Gastrocnemius medialis (tissue), 4 donors: ENCODE measurements at regions not wholly inside any gene's neighbourhood (a gene's known extent, or its start where the extent isn't known, plus 50 kb on each side); places are given as distances from the start of the nearest gene placed in this dataset.

Source experiments
- ATAC-seq, 2 donors: fragments of 150-250 bp; one replicate each; pipeline ENCODE4 v1.9.1; 2016
- DNase-seq, 2 donors: peaks; one replicate each; pipeline ENCODE4 v3.0.0-alpha.2; 2019
- H3K27ac ChIP-seq, 4 donors: fragments of 200-600 bp; sonication (generic); 1 replicate in 1 of 4; 2 replicates in 3 of 4; pipeline ENCODE4 v1.5.1; 2016 to 2018; ENCODE audit warnings: mild to moderate bottlenecking in 2 of 4, moderate library complexity in 1 of 4
- H3K27me3 ChIP-seq, 3 donors: fragments of 200-600 bp; sonication (generic) in 2 of 3; 1 replicate in 1 of 3; 2 replicates in 2 of 3; pipeline versions ENCODE4 v1.5.1 to v1.6.0; 2016 to 2019; ENCODE audit warnings: mild to moderate bottlenecking in 1 of 3, moderate library complexity in 1 of 3
- H3K36me3 ChIP-seq, 2 donors: fragments of 200-600 bp; sonication (generic) in 1 of 2; one replicate each; pipeline ENCODE4 v1.5.1; 2017 to 2018
- H3K4me1 ChIP-seq, 2 donors: fragments of 200-600 bp; sonication (generic) in 1 of 2; one replicate each; pipeline ENCODE4 v1.5.1; 2016 to 2017; ENCODE audit warnings: mild to moderate bottlenecking in 2 of 2
- H3K4me3 ChIP-seq, 4 donors: fragments of 200-600 bp; sonication (generic) in 3 of 4; 1 replicate in 1 of 4; 2 replicates in 3 of 4; pipeline ENCODE4 v1.5.1; 2016 to 2019; ENCODE audit warnings: mild to moderate bottlenecking in 2 of 4
- H3K9me3 ChIP-seq, 3 donors: fragments of 200-600 bp; sonication (generic) in 2 of 3; 1 replicate in 1 of 3; 2 replicates in 2 of 3; pipeline ENCODE4 v1.5.1; 2016 to 2019
- CTCF ChIP-seq, 5 experiments: fragments of 450-650 bp in 3 of 5; fragments of 200-600 bp in 2 of 5; sonication (generic) in 2 of 5; IDR thresholded peaks in 4 of 5; conservative IDR thresholded peaks in 1 of 5; 1 replicate in 4 of 5; 2 replicates in 1 of 5; pipeline ENCODE4 v1.5.1; 2016 to 2019; ENCODE audit warnings: antibody characterized with exemption in 5 of 5, mild to moderate bottlenecking in 3 of 5, moderate library complexity in 3 of 5
- POLR2A ChIP-seq, 2 donors: fragments of 450-650 bp; IDR thresholded peaks; one replicate each; pipeline ENCODE4 v1.6.1; 2017; ENCODE audit warnings: antibody characterized with exemption in 2 of 2, mild to moderate bottlenecking in 2 of 2, moderate library complexity in 2 of 2
- in situ Hi-C, 4 donors: fragments of 200-750 bp; cut with MboI; loops; one replicate each; pipeline versions ENCODE4 v1.15.0 to v1.8.0; 2017; ENCODE audit warnings: low sequenced_read_pairs in 4 of 4
- intact Hi-C: fragments of 100-400 bp; cut with DNase I; formaldehyde crosslinking; loops from one replicate; pipeline ENCODE4 v1.15.1; 2023; ENCODE audit warnings: low total_unique reads

- TF ChIP-seq POLR2A (IDR thresholded peaks at IDR 0.05) (no peak), CTCF (IDR thresholded peaks at IDR 0.05 in 4 of 5, conservative IDR thresholded peaks at IDR 0.05 in 1 of 5) (no peak)
- Histone ChIP-seq H3K4me1 (peaks cover 0 to 14% of the 10 kb centered on the region in 2 donors), H3K27me3 (no peaks in the 10 kb centered on the region), H3K36me3 (no peaks in the 10 kb centered on the region), H3K4me3 (no peak overlapping the region), H3K27ac (no peak overlapping the region), H3K9me3 (no peaks in the 10 kb centered on the region)
- no peak for DNase-seq
- intact Hi-C loops (no loop called here), in situ Hi-C loops (no loop called here)
- ATAC-seq, result no peak
Measured at GRCh38 chr6:156060013-156060412, 604.4 kb upstream of the NOX3 start.

- intact Hi-C loops, result no loop called here
- no peak for TF ChIP-seq POLR2A (IDR thresholded peaks at IDR 0.05)
- TF ChIP-seq CTCF (IDR thresholded peaks at IDR 0.05 in 4 of 5, conservative IDR thresholded peaks at IDR 0.05 in 1 of 5), result no peak
Measured at GRCh38 chr6:156058356-156058755, 602.7 kb upstream of the NOX3 start.

GRCh38 chr6:156057869-156058268 lies 602.2 kb upstream of the NOX3 start:
- intact Hi-C loops (no loop called here), in situ Hi-C loops (no loop called here)
- DNase-seq, result no peak
- no peak overlapping the region for H3K27ac ChIP-seq
- no peak for ATAC-seq
- peaks cover 0 to 14% of the 10 kb centered on the region in 2 donors for H3K4me1 ChIP-seq
- no peaks in the 10 kb centered on the region for H3K36me3 ChIP-seq
- H3K9me3 ChIP-seq, result no peaks in the 10 kb centered on the region
- H3K27me3 ChIP-seq, result no peaks in the 10 kb centered on the region
- no peak overlapping the region for H3K4me3 ChIP-seq
- no peak for TF ChIP-seq CTCF (IDR thresholded peaks at IDR 0.05 in 4 of 5, conservative IDR thresholded peaks at IDR 0.05 in 1 of 5)
- no peak for TF ChIP-seq POLR2A (IDR thresholded peaks at IDR 0.05)

More at GRCh38 chr6:156058356-156058755, 602.7 kb upstream of the NOX3 start:
- H3K4me1 ChIP-seq, result peaks cover 0 to 14% of the 10 kb centered on the region in 2 donors
- no peak overlapping the region for H3K4me3 ChIP-seq
- ATAC-seq (no peak), DNase-seq (no peak)
- no peaks in the 10 kb centered on the region for H3K27me3 ChIP-seq
- H3K27ac ChIP-seq, result no peak overlapping the region
- no peaks in the 10 kb centered on the region for H3K36me3 ChIP-seq
- in situ Hi-C loops, result no loop called here
- no peaks in the 10 kb centered on the region for H3K9me3 ChIP-seq

GRCh38 chr6:156056085-156056484 lies 600.4 kb upstream of the NOX3 start:
- ATAC-seq, result no peak
- H3K9me3 ChIP-seq, result no peaks in the 10 kb centered on the region

More at GRCh38 chr6:156056085-156056484, 600.4 kb upstream of the NOX3 start:
- no peaks in the 10 kb centered on the region for H3K36me3 ChIP-seq
- no peak for DNase-seq
- H3K4me3 ChIP-seq, result no peak overlapping the region
- H3K27ac ChIP-seq, result no peak overlapping the region
- no peaks in the 10 kb centered on the region for H3K4me1 ChIP-seq
- in situ Hi-C loops (no loop called here), intact Hi-C loops (no loop called here)
- H3K27me3 ChIP-seq, result no peaks in the 10 kb centered on the region
- no peak for TF ChIP-seq CTCF (IDR thresholded peaks at IDR 0.05 in 4 of 5, conservative IDR thresholded peaks at IDR 0.05 in 1 of 5)
- no peak for TF ChIP-seq POLR2A (IDR thresholded peaks at IDR 0.05)
